Stimulated activated CD8-positive, alpha-beta memory T cell treated with anti-CD3 and anti-CD28 coated beads, Interleukin-12 subunit alpha, Interleukin-12 subunit beta, amount 100 ng/mL, for 24 hours (primary cell): ENCODE measurements at regions not wholly inside any gene's neighbourhood (a gene's known extent, or its start where the extent isn't known, plus 50 kb on each side); places are given as distances from the start of the nearest gene placed in this dataset.

Experiments
- DNase-seq: peaks from one replicate; pipeline ENCODE4 v3.0.0-alpha.2; 2020; ENCODE audit errors: extremely low read depth

GRCh38 chr6:140985679-140986275, 1146.9 kb upstream of the GJE1 start:
- DNase-seq = no peak

- no peak for DNase-seq
Measured at GRCh38 chr6:140980265-140980887, 1152.3 kb upstream of the GJE1 start.

- DNase-seq = no peak
Measured at GRCh38 chr6:140979642-140980091, 1153.1 kb upstream of the GJE1 start.

- DNase-seq = no peak
Measured at GRCh38 chr6:140977403-140977802, 1155.3 kb upstream of the GJE1 start.

- no peak for DNase-seq
Measured at GRCh38 chr6:140976806-140977205, 1155.9 kb upstream of the GJE1 start.

GRCh38 chr6:140970485-140970884, 1162.2 kb upstream of the GJE1 start:
- no peak for DNase-seq

GRCh38 chr6:140968062-140968461, 1164.7 kb upstream of the GJE1 start:
- no peak for DNase-seq

GRCh38 chr6:140966676-140967075, 1166.0 kb upstream of the GJE1 start:
- no peak for DNase-seq

- no peak for DNase-seq
Measured at GRCh38 chr6:140960566-140960965, 1172.2 kb upstream of the GJE1 start.

- DNase-seq = no peak
Measured at GRCh38 chr6:140957386-140957785, 1175.3 kb upstream of the GJE1 start.

- DNase-seq = no peak
Measured at GRCh38 chr6:140956571-140957369, 1176.0 kb upstream of the GJE1 start.

GRCh38 chr6:140940251-140940925, 1192.3 kb upstream of the GJE1 start:
- no peak for DNase-seq

GRCh38 chr6:140932909-140933308, 1199.8 kb upstream of the GJE1 start:
- DNase-seq = no peak

- no peak for DNase-seq
Measured at GRCh38 chr6:140931581-140931980, 1201.1 kb upstream of the GJE1 start.

- no peak for DNase-seq
Measured at GRCh38 chr6:140929121-140929520, 1203.6 kb upstream of the GJE1 start.

GRCh38 chr6:140923048-140923447, 1209.7 kb upstream of the GJE1 start:
- DNase-seq = no peak

- no peak for DNase-seq
Measured at GRCh38 chr6:140921366-140922226, 1211.1 kb upstream of the GJE1 start.

GRCh38 chr6:140917911-140918310, 1214.8 kb upstream of the GJE1 start:
- DNase-seq = no peak

- DNase-seq = no peak
Measured at GRCh38 chr6:140915551-140915950, 1217.2 kb upstream of the GJE1 start.

GRCh38 chr6:140915103-140915502, 1217.6 kb upstream of the GJE1 start:
- DNase-seq = no peak

GRCh38 chr6:140912686-140913085, 1220.0 kb upstream of the GJE1 start:
- DNase-seq = no peak
